NCI-H2227 (cell line): ENCODE measurements at regions not wholly inside any gene's neighbourhood (a gene's known extent, or its start where the extent isn't known, plus 50 kb on each side); places are given as distances from the start of the nearest gene placed in this dataset.
"Not testable (repeated sequence)": the region's sequence is repeated elsewhere in the genome, so short reads cannot be mapped to it uniquely, and the experiment has no call there.

Experiments
- DNase-seq: peaks from one replicate; lab custom pipeline; 2025; ENCODE audit not compliant: unreplicated experiment; lab: John Stamatoyannopoulos, UW

DNA sequence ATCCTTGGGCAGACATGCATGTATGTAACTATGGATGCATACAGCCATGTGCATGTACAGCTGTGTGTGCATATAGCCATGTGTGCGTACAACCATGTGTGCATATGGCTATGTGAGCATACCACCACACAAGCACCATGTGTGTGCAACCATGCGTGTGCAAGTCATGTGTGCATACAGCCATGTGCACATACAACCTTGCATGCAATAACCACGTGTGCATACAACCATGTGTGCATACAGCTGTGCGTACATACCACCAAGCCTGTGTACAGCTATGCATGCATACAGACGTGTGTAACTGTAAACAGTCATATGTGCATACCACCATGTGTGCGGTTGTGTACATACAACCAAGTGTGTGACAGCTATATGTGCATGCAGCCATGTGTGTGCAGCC, 186.4 kb downstream of the LAT start:
- not testable (repeated sequence) for DNase-seq

DNA sequence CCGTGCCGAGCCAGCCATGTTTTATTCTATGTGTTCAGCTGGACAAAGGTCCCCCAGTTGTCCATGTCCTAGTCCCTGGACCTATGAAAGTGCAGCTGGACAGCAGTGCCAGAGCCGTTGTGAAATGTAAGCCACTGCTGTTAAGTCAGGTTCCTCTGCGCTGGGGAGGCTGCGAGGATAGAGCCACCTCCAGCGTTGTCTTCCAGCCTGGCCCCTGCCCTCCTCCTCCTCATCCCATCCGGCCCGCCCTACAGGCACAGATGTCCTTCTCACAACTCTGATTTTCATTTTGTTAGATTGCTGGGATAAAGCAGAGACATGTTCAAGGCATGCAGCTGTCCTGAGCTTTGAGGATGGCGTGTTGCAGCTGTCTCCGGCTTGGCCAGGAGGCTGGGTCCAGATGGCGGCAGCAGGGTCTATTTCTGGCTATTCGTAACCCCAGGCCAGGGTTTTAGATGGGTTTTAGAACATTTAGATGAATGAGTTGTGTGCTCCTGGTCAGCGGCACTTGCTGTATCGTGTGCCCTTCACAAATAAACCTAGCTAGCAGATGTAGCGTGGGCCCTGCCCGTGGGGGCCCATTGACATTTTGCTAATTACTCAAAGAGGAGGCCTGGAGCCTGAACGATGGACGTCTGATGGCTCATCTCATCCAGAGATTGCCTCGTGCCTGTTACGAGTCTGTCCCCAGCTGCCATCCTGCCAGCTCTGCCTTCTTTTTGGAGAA, 185.7 kb downstream of the LAT start:
- not testable (repeated sequence) for DNase-seq

DNA sequence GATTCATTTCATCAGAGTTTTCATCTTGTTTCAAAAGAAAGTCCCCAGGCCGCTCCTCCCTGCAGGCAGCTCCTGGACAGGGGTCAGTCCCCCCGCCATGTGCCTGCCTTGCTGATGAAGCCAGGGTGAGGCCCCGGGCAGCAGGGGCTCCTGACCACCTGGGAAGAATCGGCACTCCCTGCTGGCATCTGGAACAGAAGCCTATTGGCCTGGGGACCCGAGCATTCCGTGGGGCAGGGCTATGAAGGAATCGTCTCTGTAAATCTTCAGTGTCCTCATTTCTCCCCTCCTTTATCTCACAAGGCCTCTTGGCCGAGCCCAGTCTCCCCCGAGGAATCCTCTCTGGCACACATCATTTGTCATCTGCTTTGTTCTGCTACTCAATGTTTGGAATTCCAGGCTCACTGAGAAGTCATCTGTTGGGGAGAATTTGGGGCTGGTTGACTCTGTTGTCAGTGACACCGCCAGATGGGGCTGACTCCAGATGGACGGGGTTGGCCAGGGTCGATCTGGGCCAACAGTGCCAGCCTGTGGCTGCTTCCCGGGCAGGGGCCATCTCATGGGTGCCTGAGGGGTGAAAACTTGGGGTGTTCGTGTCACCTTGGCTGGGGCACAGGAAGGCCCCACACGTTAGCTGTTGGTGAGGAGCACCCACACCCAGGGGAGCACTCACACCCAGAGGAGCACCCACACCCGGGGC, 184.6 kb downstream of the LAT start:
- DNase-seq, result not testable (repeated sequence)

DNA sequence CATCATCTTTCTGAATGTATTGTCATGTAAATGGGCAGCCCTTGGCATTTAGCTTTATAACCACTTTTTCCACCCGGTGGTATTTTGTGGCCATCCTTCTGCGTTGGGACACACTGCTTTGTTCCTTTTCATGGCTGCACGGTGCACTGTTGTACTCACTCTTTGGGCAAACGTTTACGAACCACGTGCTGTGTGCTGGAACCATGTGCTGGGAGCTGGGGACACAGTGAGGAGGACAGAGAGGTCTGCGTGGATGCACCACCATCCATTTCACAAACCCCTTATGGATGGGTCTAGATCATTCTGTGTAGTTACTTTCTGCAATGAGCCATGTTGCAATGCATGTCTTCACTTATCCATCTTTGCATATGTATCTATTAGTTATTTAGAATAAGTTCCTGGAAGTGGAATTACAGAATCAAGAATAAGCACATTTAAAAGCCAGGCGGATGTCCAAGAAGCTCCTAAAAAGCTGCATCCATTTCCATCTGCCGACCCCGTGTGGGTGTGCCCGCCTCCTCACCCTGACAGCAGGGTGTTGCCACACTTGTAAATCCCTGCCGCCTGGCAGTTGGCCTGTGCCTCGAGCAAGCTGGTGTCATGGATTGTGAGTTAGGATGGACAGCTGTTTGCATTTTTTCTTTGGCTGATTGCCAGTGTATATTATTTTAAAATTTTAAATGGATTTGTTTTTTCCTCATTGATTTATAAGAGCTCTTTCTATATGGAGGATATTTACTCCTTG, 183.8 kb downstream of the LAT start:
- DNase-seq, result not testable (repeated sequence)

GRCh38 chr16:29164442-29165089, 179.7 kb downstream of the LAT start:
- DNase-seq, result not testable (repeated sequence)

GRCh38 chr16:29160171-29160570, 175.3 kb downstream of the LAT start:
- DNase-seq, result not testable (repeated sequence)

DNA sequence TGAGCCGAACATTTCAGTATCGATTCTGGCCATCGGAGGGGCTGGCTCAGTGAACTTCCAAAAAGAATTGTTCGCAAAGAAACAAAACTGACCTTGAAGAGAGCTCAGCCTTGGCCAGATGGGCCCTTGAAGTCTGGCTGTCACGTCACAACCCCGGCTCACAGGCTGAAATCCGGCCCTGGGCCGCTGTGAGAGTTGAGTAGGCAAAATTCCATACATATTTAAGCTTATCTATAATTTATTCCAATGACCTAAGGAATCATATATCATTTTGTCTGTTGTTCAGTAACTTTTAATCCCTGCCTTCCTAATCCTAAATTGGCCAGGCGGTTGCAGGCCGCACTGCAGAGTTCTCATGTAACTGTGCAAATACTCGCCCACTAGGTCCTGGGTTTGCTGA, 174.8 kb downstream of the LAT start:
- DNase-seq, result not testable (repeated sequence)

- no peak for DNase-seq
Measured at GRCh38 chr16:29158785-29159184, 173.9 kb downstream of the LAT start.

- not testable (repeated sequence) for DNase-seq
Measured at GRCh38 chr16:29158031-29158784, 173.4 kb downstream of the LAT start.

DNA sequence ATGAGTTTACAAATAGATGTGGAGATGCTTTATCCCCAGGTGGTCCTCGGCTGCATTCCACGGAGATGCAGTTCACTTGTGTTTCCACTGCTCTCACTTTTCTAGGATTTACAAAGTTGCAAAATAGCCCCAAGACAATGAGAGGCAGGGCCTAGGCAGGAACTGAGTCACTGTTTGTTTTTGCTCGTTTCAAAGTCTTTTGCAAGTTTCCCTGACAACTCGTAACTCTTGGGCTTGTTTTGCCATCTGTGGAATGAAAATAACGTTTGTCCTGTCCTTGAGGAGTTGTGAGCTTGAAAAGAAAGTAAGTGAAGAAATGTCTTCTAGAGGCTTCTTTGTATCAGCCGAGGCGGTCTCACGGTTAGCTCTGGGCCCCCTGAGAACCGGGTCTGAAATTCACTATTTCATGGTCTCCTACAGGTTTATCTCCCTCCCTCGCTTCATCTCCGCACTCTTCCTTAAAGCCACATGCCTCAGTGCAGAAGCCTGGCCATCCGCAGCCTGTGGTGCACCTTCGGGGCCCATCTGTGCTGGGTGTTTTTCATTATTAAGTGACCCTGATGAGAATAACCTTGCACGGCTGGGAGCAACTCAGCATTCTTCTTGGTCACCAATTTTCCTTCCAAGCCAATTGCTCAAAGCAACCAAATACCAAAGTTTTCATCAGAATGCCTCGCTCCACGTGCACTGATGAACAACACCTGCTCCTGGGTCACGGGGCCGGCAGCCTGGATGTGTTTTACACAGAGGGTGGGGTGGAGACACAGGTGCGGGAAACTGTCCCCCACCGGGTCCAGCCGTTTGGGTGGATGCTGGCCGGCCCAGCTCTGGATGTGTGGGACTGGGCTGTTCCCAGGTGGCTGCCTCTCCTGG, 172.4 kb downstream of the LAT start:
- DNase-seq, result not testable (repeated sequence)

DNA sequence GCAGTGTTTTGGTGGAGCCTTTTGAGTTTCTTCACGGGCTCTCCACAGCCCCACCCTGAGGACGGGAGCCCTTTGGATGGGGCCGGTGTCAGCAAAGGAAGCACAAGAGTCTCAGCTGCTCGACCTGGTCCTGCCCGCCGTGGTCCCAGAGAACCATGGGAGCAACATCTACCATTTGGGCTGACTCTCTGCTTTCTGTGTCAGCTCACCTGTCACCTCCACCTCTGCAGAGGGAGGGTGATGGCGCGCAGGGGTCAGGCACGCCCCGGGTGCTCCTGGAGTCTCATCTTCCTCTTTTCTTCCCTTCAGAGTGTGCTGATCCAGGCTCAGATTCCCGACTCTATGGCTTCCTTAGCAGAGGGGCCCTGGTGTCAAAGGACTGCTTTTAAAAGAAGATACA, 171.7 kb downstream of the LAT start:
- no peak for DNase-seq

DNA sequence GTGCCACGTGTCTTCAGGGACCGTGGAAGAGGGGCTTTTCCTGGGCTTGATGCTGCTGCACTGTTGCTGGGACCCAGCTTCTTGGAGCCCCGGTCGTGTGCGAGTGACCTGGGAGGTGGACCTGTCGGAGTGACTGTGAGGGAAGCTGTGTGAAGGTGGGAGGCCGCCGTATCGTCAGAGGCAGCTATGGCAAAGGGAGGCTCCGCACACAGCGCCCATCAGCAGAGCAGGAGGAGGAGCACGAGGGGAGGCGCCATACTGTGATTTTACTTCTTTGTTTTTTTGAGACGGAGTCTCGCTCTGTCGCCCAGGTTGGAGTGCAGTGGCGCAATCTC, 171.0 kb downstream of the LAT start:
- DNase-seq, result not testable (repeated sequence)

- not testable (repeated sequence) for DNase-seq
Measured at GRCh38 chr16:29155131-29155865, 170.4 kb downstream of the LAT start.

DNA sequence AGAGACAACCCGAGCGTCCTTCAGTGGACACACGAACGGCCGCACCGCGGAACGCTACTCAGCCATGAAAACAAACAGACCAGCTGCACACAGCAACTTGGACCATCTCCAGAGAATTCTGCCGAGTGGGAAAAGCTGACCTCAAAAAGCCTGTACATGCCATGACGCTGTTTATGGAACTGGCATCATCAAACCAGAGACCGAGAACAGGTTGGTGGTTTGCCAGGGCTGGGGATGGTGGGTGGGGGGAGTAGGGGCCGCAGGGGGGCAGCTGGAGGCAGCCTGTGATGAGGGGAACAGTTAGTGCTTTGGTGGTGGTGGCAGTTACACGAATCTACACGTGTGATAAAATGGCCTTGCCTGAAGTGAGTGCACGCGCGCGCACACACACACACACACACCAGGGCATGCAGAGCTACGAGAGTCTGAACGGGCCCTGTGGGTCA, 169.8 kb downstream of the LAT start:
- no peak for DNase-seq

DNA sequence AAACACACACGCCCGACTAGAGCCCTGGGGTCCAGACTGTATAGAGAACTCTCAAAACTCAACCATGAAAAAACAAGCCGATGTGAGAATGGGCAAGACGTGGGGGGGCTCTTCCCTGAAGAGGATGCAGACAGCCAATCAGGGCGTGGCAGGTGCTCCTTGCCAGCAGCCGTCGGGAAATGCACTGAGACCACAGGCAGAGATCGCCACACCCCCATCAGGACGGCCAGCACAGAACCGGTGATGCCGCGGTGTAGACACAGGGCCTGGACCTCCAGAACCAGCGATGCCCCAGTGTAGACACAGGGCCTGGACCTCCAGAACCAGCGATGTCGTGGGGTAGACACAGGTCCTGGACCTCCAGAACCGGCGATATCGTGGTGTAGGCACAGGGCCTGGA, 169.2 kb downstream of the LAT start:
- DNase-seq, result no peak

GRCh38 chr16:29153307-29153706, 168.5 kb downstream of the LAT start:
- not testable (repeated sequence) for DNase-seq

DNA sequence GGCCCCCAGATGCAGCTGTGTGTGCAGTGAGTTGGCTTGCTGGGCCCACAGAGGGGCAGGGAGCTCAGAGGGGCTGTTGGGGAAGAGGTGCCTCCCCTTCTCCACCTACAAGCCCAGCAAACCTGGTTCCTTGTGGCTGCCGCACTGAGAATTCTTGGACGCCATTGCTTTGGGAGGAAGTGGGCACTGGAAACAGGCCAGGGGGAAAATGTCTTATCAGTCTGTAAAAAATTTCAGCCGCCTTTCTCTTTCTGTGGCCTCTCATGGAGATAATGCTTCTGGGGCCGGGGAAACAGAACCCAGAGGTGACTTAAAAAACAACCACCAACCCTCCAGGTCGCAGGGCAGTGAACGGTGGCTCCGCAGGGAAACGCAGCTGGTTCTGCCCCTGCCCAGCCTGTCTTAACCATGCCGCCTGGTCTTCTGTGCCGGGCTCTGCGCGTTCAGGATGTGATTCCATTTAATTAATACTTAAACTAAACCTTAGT, 167.7 kb downstream of the LAT start:
- DNase-seq, result not testable (repeated sequence)

GRCh38 chr16:29151317-29151716, 166.5 kb downstream of the LAT start:
- no peak for DNase-seq

DNA sequence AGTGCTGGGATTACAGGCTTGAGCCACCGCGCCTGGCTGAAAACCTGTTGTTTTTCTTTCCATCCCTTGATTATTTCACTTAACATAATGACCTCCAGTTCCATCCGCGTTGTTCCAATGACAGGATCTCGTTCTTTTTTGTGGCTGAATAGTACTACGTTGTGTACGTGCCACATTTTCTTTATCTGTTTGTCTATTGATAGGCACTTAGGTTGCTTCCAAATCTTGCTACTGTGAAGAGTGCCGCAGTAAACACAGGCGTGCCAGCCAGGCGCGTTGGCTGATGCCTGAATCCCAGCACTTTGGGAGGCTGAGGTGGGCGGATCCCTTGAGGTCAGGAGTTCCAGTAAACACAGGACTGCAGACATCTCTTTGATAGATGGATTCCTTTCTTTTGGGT, 165.1 kb downstream of the LAT start:
- peak; percentile 15 for DNase-seq
